GM12878 (cell line): ENCODE measurements at regions not wholly inside any gene's neighbourhood (a gene's known extent, or its start where the extent isn't known, plus 50 kb on each side); places are given as distances from the start of the nearest gene placed in this dataset.

Source experiments
- ATAC-seq: fragments of 200-7000 bp; cut with Tn5 transposase; 3 replicates; pipeline ENCODE4 v1.9.1; 2020; ENCODE audit warnings: mild to moderate bottlenecking, moderate library complexity
- BruUV-seq: library from RNA; stranded (reverse); fragments of 400-500 nt; replicated peaks from 2 replicates; lab custom pipeline; 2021; lab: Mats Ljungman, UMichigan
- CTCF ChIA-PET: fragments of 300-600 bp; sonication (Branson Sonifier 250); formaldehyde crosslinking; extraction: SDS; loops from one replicate; lab custom pipeline; 2021; ENCODE audit warnings: inconsistent platforms; lab: Yijun Ruan, JAX
- POLR2A ChIA-PET: fragments of 350-600 bp; formaldehyde crosslinking; extraction: SDS; loops from one replicate; lab custom pipeline; 2021; ENCODE audit warnings: inconsistent platforms; lab: Charles Lee
- RAD21 ChIA-PET: fragments of 300-600 bp; sonication (Branson Sonifier 250); formaldehyde crosslinking; loops from one replicate; lab custom pipeline; 2023; ENCODE audit warnings: antibody characterized with exemption; ENCODE audit not compliant: unreplicated experiment; lab: Charles Lee
- SMC1A ChIA-PET: fragments of 300-600 bp; sonication (Branson Sonifier 250); formaldehyde crosslinking; loops from one replicate; lab custom pipeline; 2023; ENCODE audit not compliant: unreplicated experiment, uncharacterized antibody; lab: Charles Lee
- DNase-seq: peaks from one replicate; pipeline ENCODE4 v3.0.0-alpha.2; 2011; ENCODE audit warnings: low read depth, low spot score
- FAIRE-seq: peaks from 3 replicates; lab custom pipeline; 2011; peaks lifted over from hg19 to GRCh38; lab: Jason Lieb, UNC
- H2AFZ ChIP-seq: 2 replicates; pipeline ENCODE4 v1.6.0; 2011; ENCODE audit warnings: low read depth, low read length, control low read depth; ENCODE audit not compliant: control insufficient read depth
- H3K27ac ChIP-seq: 2 replicates; pipeline ENCODE4 v1.5.1; 2011; ENCODE audit warnings: control low read depth; ENCODE audit not compliant: control insufficient read depth, insufficient read depth
- H3K27me3 ChIP-seq, 2 experiments: replicated peaks in 1 of 2; 2 replicates each; pipeline versions ENCODE4 v1.6.0 to v1.6.1; 2011; ENCODE audit warnings: low read length in 1 of 2; ENCODE audit not compliant: control insufficient read depth in 2 of 2, insufficient read depth in 2 of 2
- H3K36me3 ChIP-seq, 2 experiments: 2 replicates each; pipeline ENCODE4 v1.5.1; 2011; ENCODE audit warnings: low read length in 1 of 2; ENCODE audit not compliant: control insufficient read depth in 2 of 2, insufficient read depth in 2 of 2
- H3K4me1 ChIP-seq: 2 replicates; pipeline ENCODE4 v1.6.1; 2011; ENCODE audit warnings: mild to moderate bottlenecking, low read length, moderate library complexity, mixed read lengths; ENCODE audit not compliant: control insufficient read depth, insufficient read depth
- H3K4me2 ChIP-seq: 2 replicates; pipeline ENCODE4 v1.6.0; 2011; ENCODE audit warnings: control low read depth; ENCODE audit not compliant: control insufficient read depth, insufficient read depth
- H3K4me3 ChIP-seq: fragments of 200-600 bp; sonication (generic); 2 replicates; pipeline ENCODE4 v1.5.1; 2016
- H3K79me2 ChIP-seq: 2 replicates; pipeline ENCODE4 v1.6.0; 2011; ENCODE audit warnings: low read length; ENCODE audit not compliant: control insufficient read depth, insufficient read depth
- H3K9ac ChIP-seq: 2 replicates; pipeline ENCODE4 v1.8.0; 2011; ENCODE audit warnings: low read length, control low read depth, mixed read lengths; ENCODE audit not compliant: control insufficient read depth, insufficient read depth
- H3K9me3 ChIP-seq: replicated peaks from 3 replicates; pipeline ENCODE4 v1.5.1; 2011; ENCODE audit warnings: mild to moderate bottlenecking, low read length; ENCODE audit not compliant: control insufficient read depth, insufficient read depth
- H4K20me1 ChIP-seq: 2 replicates; pipeline ENCODE4 v1.6.0; 2011; ENCODE audit not compliant: control insufficient read depth, insufficient read depth
- ATF2 ChIP-seq: IDR thresholded peaks from 2 replicates; pipeline ENCODE4 v1.6.1; 2012; ENCODE audit warnings: low read length, inconsistent platforms
- CUX1 ChIP-seq: IDR thresholded peaks from 2 replicates; pipeline ENCODE4 v1.6.1; 2012; ENCODE audit warnings: improper control_type of control experiment, low read depth, low read length; ENCODE audit not compliant: insufficient replicate concordance
- MEF2A ChIP-seq: IDR thresholded peaks from 2 replicates; pipeline ENCODE4 v1.6.1; 2011; ENCODE audit warnings: low read depth, mild to moderate bottlenecking, low read length, moderate library complexity; ENCODE audit not compliant: insufficient read depth
- MLLT1 ChIP-seq: fragments of 450-650 bp; IDR thresholded peaks from 2 replicates; pipeline ENCODE4 v1.6.1; 2016; ENCODE audit warnings: mild to moderate bottlenecking
- REST ChIP-seq: IDR thresholded peaks from 2 replicates; pipeline ENCODE4 v1.6.1; 2012; ENCODE audit warnings: mild to moderate bottlenecking, low read depth, low read length
- SMARCA5 ChIP-seq: fragments of 450-650 bp; IDR thresholded peaks from 2 replicates; pipeline ENCODE4 v1.6.1; 2017; ENCODE audit warnings: mild to moderate bottlenecking
- USF2 ChIP-seq: IDR thresholded peaks from 2 replicates; pipeline ENCODE4 v1.6.1; 2011; ENCODE audit warnings: low read depth, low read length, improper control_type of control experiment, borderline replicate concordance
- ZNF24 ChIP-seq: fragments of 450-650 bp; IDR thresholded peaks from 2 replicates; pipeline ENCODE4 v1.6.1; 2017; ENCODE audit warnings: antibody characterized with exemption, mild to moderate bottlenecking
- ZNF274 ChIP-seq: IDR thresholded peaks from one replicate; pipeline ENCODE4 v1.8.0; 2011; ENCODE audit not compliant: insufficient read length, insufficient read depth
- in situ Hi-C: fragments of 300-500 bp; cut with MboI; formaldehyde crosslinking; loops from 9 replicates; pipeline ENCODE4 v1.14.3; 2018; ENCODE audit warnings: mixed read lengths
- intact Hi-C: fragments of 100-400 bp; cut with micrococcal nuclease; formaldehyde crosslinking; loops from one replicate; pipeline ENCODE4 v1.14.2; 2022; ENCODE audit not compliant: unreplicated experiment

- POLR2A ChIA-PET, result interaction anchor here (0.7 kb wide), 1 partner anchor 99 kb away, joined by 3 read pairs; no protein-coding TSS in a partner anchor
These were observed 122.7 kb upstream of the ADGRF1 start for GRCh38 chr6:47164877-47165276.

More at GRCh38 chr6:47164877-47165276, 122.7 kb upstream of the ADGRF1 start:
- intact Hi-C loops, result no loop called here
- ATAC-seq (no peak), FAIRE-seq (no peak), DNase-seq (no peak)
- Histone ChIP-seq H3K36me3 (no peaks in the 10 kb centered on the region), H3K4me3 (no peak overlapping the region), H3K79me2 (no peaks in the 10 kb centered on the region), H3K4me2 (no peak overlapping the region), H3K27ac (no peak overlapping the region), H3K27me3 (no peaks in the 10 kb centered on the region), H4K20me1 (no peaks in the 10 kb centered on the region), H3K4me1 (no peaks in the 10 kb centered on the region; the same call in 1 of the 2 replicates), H2AFZ (no peak overlapping the region), H3K9me3 (no peaks in the 10 kb centered on the region), H3K9ac (no peak overlapping the region)
- ChIA-PET CTCF (no interaction called here), RAD21 (no interaction called here), SMC1A (interaction anchor here (0.7 kb wide), 1 partner anchor 66 kb away, joined by 4 read pairs; no protein-coding TSS in a partner anchor)
- in situ Hi-C loops, result no loop called here
- TF ChIP-seq SMARCA5 (no peak), ATF2 (no peak), MEF2A (no peak), USF2 (no peak), ZNF24 (no peak), CUX1 (no peak), MLLT1 (no peak), ZNF274 (no peak), REST (no peak)
- no TSS peak for BruUV-seq
